ENCODE measurements at regions not wholly inside any gene's neighbourhood (a gene's known extent, or its start where the extent isn't known, plus 50 kb on each side); places are given as distances from the start of the nearest gene placed in this dataset.
"Not testable (repeated sequence)": the region's sequence is repeated elsewhere in the genome, so short reads cannot be mapped to it uniquely, and the experiment has no call there.

- no peak for DNase-seq (ENCODE audit: low read depth)
- H3K27me3 ChIP-seq (ENCODE audit: control insufficient read depth, insufficient read depth, low read length): no peaks in the 10 kb centered on the region
- no peaks in the 10 kb centered on the region for H3K36me3 ChIP-seq (ENCODE audit: control insufficient read depth, insufficient read depth, low read length)
- no peak for TF ChIP-seq CTCF (IDR thresholded peaks at IDR 0.05; ENCODE audit: insufficient read depth, low read length, poor library complexity, severe bottlenecking)
- no peak overlapping the region for H3K4me3 ChIP-seq (ENCODE audit: low read depth, low read length)
These were observed 862.2 kb downstream of the DTWD2 start for GRCh38 chr5:118126159-118126558.

- Histone ChIP-seq H3K27me3 (ENCODE audit: control insufficient read depth, insufficient read depth, low read length) (no peaks in the 10 kb centered on the region), H3K36me3 (ENCODE audit: control insufficient read depth, insufficient read depth, low read length) (no peaks in the 10 kb centered on the region), H3K4me3 (ENCODE audit: low read depth, low read length) (no peak overlapping the region)
- no peak for DNase-seq (ENCODE audit: low read depth)
- TF ChIP-seq CTCF (IDR thresholded peaks at IDR 0.05; ENCODE audit: insufficient read depth, low read length, poor library complexity, severe bottlenecking): no peak
These were observed 862.7 kb downstream of the DTWD2 start for GRCh38 chr5:118125687-118126086.

- no peaks in the 10 kb centered on the region for H3K36me3 ChIP-seq (ENCODE audit: control insufficient read depth, insufficient read depth, low read length)
- no peak overlapping the region for H3K4me3 ChIP-seq (ENCODE audit: low read depth, low read length)
- DNase-seq (ENCODE audit: low read depth): no peak
- no peak for TF ChIP-seq CTCF (IDR thresholded peaks at IDR 0.05; ENCODE audit: insufficient read depth, low read length, poor library complexity, severe bottlenecking)
- H3K27me3 ChIP-seq (ENCODE audit: control insufficient read depth, insufficient read depth, low read length): no peaks in the 10 kb centered on the region
These were observed 867.1 kb downstream of the DTWD2 start for GRCh38 chr5:118121258-118121657.

GRCh38 chr5:118115791-118116190 is 872.6 kb downstream of the DTWD2 start:
- Histone ChIP-seq H3K27me3 (ENCODE audit: control insufficient read depth, insufficient read depth, low read length) (no peaks in the 10 kb centered on the region), H3K4me3 (ENCODE audit: low read depth, low read length) (no peak overlapping the region), H3K36me3 (ENCODE audit: control insufficient read depth, insufficient read depth, low read length) (no peaks in the 10 kb centered on the region)
- TF ChIP-seq CTCF (IDR thresholded peaks at IDR 0.05; ENCODE audit: insufficient read depth, low read length, poor library complexity, severe bottlenecking): no peak
- no peak for DNase-seq (ENCODE audit: low read depth)

- no peak for TF ChIP-seq CTCF (IDR thresholded peaks at IDR 0.05; ENCODE audit: insufficient read depth, low read length, poor library complexity, severe bottlenecking)
- H3K27me3 ChIP-seq (ENCODE audit: control insufficient read depth, insufficient read depth, low read length): no peaks in the 10 kb centered on the region
- H3K4me3 ChIP-seq (ENCODE audit: low read depth, low read length): no peak overlapping the region
- H3K36me3 ChIP-seq (ENCODE audit: control insufficient read depth, insufficient read depth, low read length): no peaks in the 10 kb centered on the region
- DNase-seq (ENCODE audit: low read depth): no peak
These were observed 876.4 kb downstream of the DTWD2 start for GRCh38 chr5:118111956-118112355.

- not testable (repeated sequence) for DNase-seq (ENCODE audit: low read depth); H3K4me3 ChIP-seq (ENCODE audit: low read depth, low read length)
These were observed 881.1 kb downstream of the DTWD2 start for GRCh38 chr5:118107246-118107645.

More at GRCh38 chr5:118107246-118107645, 881.1 kb downstream of the DTWD2 start:
- H3K36me3 ChIP-seq (ENCODE audit: control insufficient read depth, insufficient read depth, low read length); H3K27me3 ChIP-seq (ENCODE audit: control insufficient read depth, insufficient read depth, low read length): not testable (repeated sequence)

Measured in kidney epithelial cell (primary cell).